K562 (cell line): ENCODE measurements at regions not wholly inside any gene's neighbourhood (a gene's known extent, or its start where the extent isn't known, plus 50 kb on each side); places are given as distances from the start of the nearest gene placed in this dataset.

Experiments
- ATAC-seq: fragments of 200-7000 bp; cut with Tn5 transposase; 3 replicates; pipeline ENCODE4 v1.9.1; 2020; ENCODE audit warnings: moderate library complexity
- BruUV-seq: library from RNA; stranded (reverse); fragments of 400-500 nt; replicated peaks from 2 replicates; lab custom pipeline; 2021; lab: Mats Ljungman, UMichigan
- CTCF ChIA-PET: fragments of 300-600 bp; formaldehyde crosslinking; extraction: SDS; loops from one replicate; lab custom pipeline; 2021; ENCODE audit warnings: low intra/inter-chr PET ratio; lab: Yijun Ruan, JAX
- POLR2A ChIA-PET: fragments of 300-600, 350-650 bp; sonication (Branson Sonifier 250); formaldehyde crosslinking; extraction: SDS; loops from one replicate; lab custom pipeline; 2021; ENCODE audit warnings: antibody characterized with exemption, inconsistent platforms; lab: Yijun Ruan, JAX
- DNase-seq, 4 experiments: peaks; one replicate each; pipeline versions ENCODE4 v3.0.0 to v3.0.0-alpha.2; 2011 to 2018; ENCODE audit warnings: low spot score in 3 of 4, mixed read lengths in 3 of 4; ENCODE audit errors: extremely low read depth in 1 of 4
- FAIRE-seq: peaks from 2 replicates; lab custom pipeline; 2011; peaks lifted over from hg19 to GRCh38; lab: Jason Lieb, UNC
- H2AFZ ChIP-seq: 2 replicates; pipeline ENCODE4 v1.6.0; 2011; ENCODE audit warnings: low read depth, low read length, control low read depth, inconsistent platforms
- H3K27ac ChIP-seq: fragments of 200-600 bp; 3 replicates; pipeline ENCODE4 v1.8.0; 2011; ENCODE audit warnings: low read depth, mild to moderate bottlenecking, control low read depth, inconsistent platforms, low read length, moderate library complexity, mixed read lengths; ENCODE audit errors: extremely low read depth
- H3K27me3 ChIP-seq, 2 experiments: fragments of 300-600 bp in 1 of 2; 2 replicates in 1 of 2; 3 replicates in 1 of 2; pipeline versions ENCODE4 v1.6.0 to v1.8.0; 2011; ENCODE audit warnings: inconsistent platforms in 2 of 2, low read length in 2 of 2, mild to moderate bottlenecking in 1 of 2, mixed read lengths in 1 of 2, moderate library complexity in 1 of 2; ENCODE audit not compliant: control insufficient read depth in 2 of 2, insufficient read depth in 2 of 2
- H3K36me3 ChIP-seq: fragments of 300-600 bp; 3 replicates; pipeline ENCODE4 v1.8.0; 2011; ENCODE audit warnings: mild to moderate bottlenecking, low read length, inconsistent platforms; ENCODE audit not compliant: control insufficient read depth, insufficient read depth
- H3K4me1 ChIP-seq, 2 experiments: fragments of 200-600 bp in 1 of 2; replicated peaks in 1 of 2; 2 replicates in 1 of 2; 3 replicates in 1 of 2; pipeline versions ENCODE4 v1.5.1 to v1.8.0; 2011; ENCODE audit warnings: inconsistent platforms in 2 of 2, low read length in 2 of 2, mild to moderate bottlenecking in 1 of 2, mixed read lengths in 1 of 2, moderate library complexity in 1 of 2; ENCODE audit not compliant: control insufficient read depth in 2 of 2, insufficient read depth in 2 of 2
- H3K4me2 ChIP-seq: 2 replicates; pipeline ENCODE4 v1.6.1; 2011; ENCODE audit warnings: low read length, control low read depth, inconsistent platforms, mixed read lengths; ENCODE audit not compliant: insufficient read depth
- H3K4me3 ChIP-seq: fragments of 200-600 bp; sonication (generic), shearing (Covaris generic); 2 replicates; pipeline ENCODE4 v1.5.1; 2016; ENCODE audit warnings: control low read depth, inconsistent platforms
- H3K79me2 ChIP-seq: fragments of 200-600 bp; 3 replicates; pipeline ENCODE4 v1.8.0; 2011; ENCODE audit warnings: low read length, inconsistent platforms; ENCODE audit not compliant: control insufficient read depth, insufficient read depth
- H3K9ac ChIP-seq, 2 experiments: 2 replicates each; pipeline versions ENCODE4 v1.6.0 to v1.6.1; 2011; ENCODE audit warnings: low read depth in 2 of 2, low read length in 2 of 2, control low read depth in 1 of 2, inconsistent platforms in 1 of 2, mild to moderate bottlenecking in 1 of 2, mixed read lengths in 1 of 2; ENCODE audit not compliant: insufficient read depth in 1 of 2
- H3K9me1 ChIP-seq: one replicate; pipeline ENCODE4 v1.6.0; 2011; ENCODE audit warnings: inconsistent platforms, mild to moderate bottlenecking, low read length, moderate library complexity; ENCODE audit not compliant: control insufficient read depth, insufficient read depth
- H3K9me3 ChIP-seq: replicated peaks from 2 replicates; pipeline ENCODE4 v1.5.1; 2011; ENCODE audit warnings: low read depth, low read length, inconsistent platforms; ENCODE audit not compliant: control insufficient read depth, insufficient read depth
- H4K20me1 ChIP-seq: replicated peaks from 2 replicates; pipeline ENCODE4 v1.6.1; 2011; ENCODE audit warnings: low read length, inconsistent platforms, mixed read lengths; ENCODE audit not compliant: control insufficient read depth, insufficient read depth
- CBFB ChIP-seq: sonication (generic); formaldehyde crosslinking; IDR thresholded peaks from 2 replicates; pipeline ENCODE4 v1.4.0; 2020; ENCODE audit warnings: mild to moderate bottlenecking, missing genetic modification reagents
- CBX2 ChIP-seq: fragments of 200-600 bp; sonication (generic); IDR thresholded peaks from one replicate; pipeline ENCODE4 v1.6.1; 2012; ENCODE audit warnings: mild to moderate bottlenecking, low read length, inconsistent platforms; ENCODE audit not compliant: insufficient read depth, poor library complexity, severe bottlenecking
- FOSL1 ChIP-seq: fragments of 200-800 bp; sonication (Bioruptor generic); conservative IDR thresholded peaks from 2 replicates; pipeline ENCODE4 v1.6.1; 2016; ENCODE audit warnings: missing genetic modification characterization, missing compliant biosample characterization
- FOXA3 ChIP-seq, 2 experiments: fragments of 450-650 bp in 1 of 2; sonication (generic) in 1 of 2; formaldehyde crosslinking; IDR thresholded peaks in 1 of 2; conservative IDR thresholded peaks in 1 of 2; 2 replicates each; pipeline versions ENCODE4 v1.4.0 to v1.8.0; 2020 to 2022; ENCODE audit warnings: mild to moderate bottlenecking in 2 of 2, missing genetic modification reagents in 1 of 2
- HDAC8 ChIP-seq: fragments of 450-650 bp; IDR thresholded peaks from 2 replicates; pipeline ENCODE4 v1.6.1; 2016; ENCODE audit warnings: mild to moderate bottlenecking, missing genetic modification characterization, moderate library complexity, missing compliant biosample characterization
- MEF2A ChIP-seq: IDR thresholded peaks from 2 replicates; pipeline ENCODE4 v1.6.1; 2011; ENCODE audit warnings: low read depth, mild to moderate bottlenecking, low read length, moderate library complexity; ENCODE audit not compliant: control insufficient read depth
- NRF1 ChIP-seq, 2 experiments: fragments of 450-650 bp; IDR thresholded peaks in 1 of 2; conservative IDR thresholded peaks in 1 of 2; 2 replicates each; pipeline ENCODE4 v1.6.1; 2014; ENCODE audit warnings: mild to moderate bottlenecking in 2 of 2
- POLR2AphosphoS2 ChIP-seq: IDR thresholded peaks from 2 replicates; pipeline ENCODE4 v1.6.1; 2012; ENCODE audit warnings: low read length, improper control_type of control experiment
- ZNF143 ChIP-seq: sonication (generic); formaldehyde crosslinking; IDR thresholded peaks from 2 replicates; pipeline ENCODE4 v1.9.0; 2022; ENCODE audit warnings: mild to moderate bottlenecking, missing genetic modification reagents
- ZNF197 ChIP-seq: fragments of 200-800 bp; sonication (Bioruptor generic); IDR thresholded peaks from 2 replicates; pipeline ENCODE4 v1.6.1; 2016; ENCODE audit warnings: low read depth, missing genetic modification characterization, missing compliant biosample characterization
- WGBS: fragments of 100-300 bp; shearing (Covaris generic); methylation state at CpG from one replicate; pipeline ENCODE4 v1.1.6; 2016; ENCODE audit warnings: low coverage, mixed read lengths; ENCODE audit not compliant: insufficient coverage; ENCODE audit errors: missing lambda C conversion rate; 5-methylcytosine and 5-hydroxymethylcytosine counted together
- in situ Hi-C: fragments of 300-500 bp; cut with MboI; formaldehyde crosslinking; loops from 4 replicates; pipeline ENCODE4 v1.15.0; 2018; ENCODE audit warnings: inconsistent platforms, mixed read lengths
- intact Hi-C: fragments of 100-400 bp; cut with micrococcal nuclease; formaldehyde crosslinking; loops from 2 replicates; pipeline ENCODE4 v1.14.2; 2022
- TF ChIP-seq, protein P1 (sequence below): fragments of 250-450 bp; sonication (Bioruptor Pico); IDR thresholded peaks from 2 replicates; pipeline ENCODE4 v1.4.0; 2020; ENCODE audit warnings: mild to moderate bottlenecking, moderate library complexity
- TF ChIP-seq, protein P2 (sequence below): fragments of 450-650 bp; formaldehyde crosslinking; IDR thresholded peaks from 2 replicates; pipeline ENCODE4 v1.4.0; 2020; ENCODE audit warnings: mild to moderate bottlenecking, mixed read lengths
- TF ChIP-seq, protein P3 (sequence below), 2 experiments: fragments of 150-350 bp in 1 of 2; IDR thresholded peaks; 2 replicates each; pipeline ENCODE4 v1.6.1; 2012 to 2016; ENCODE audit warnings: low read depth in 2 of 2, low read length in 2 of 2, mild to moderate bottlenecking in 1 of 2, moderate library complexity in 1 of 2

DNA sequence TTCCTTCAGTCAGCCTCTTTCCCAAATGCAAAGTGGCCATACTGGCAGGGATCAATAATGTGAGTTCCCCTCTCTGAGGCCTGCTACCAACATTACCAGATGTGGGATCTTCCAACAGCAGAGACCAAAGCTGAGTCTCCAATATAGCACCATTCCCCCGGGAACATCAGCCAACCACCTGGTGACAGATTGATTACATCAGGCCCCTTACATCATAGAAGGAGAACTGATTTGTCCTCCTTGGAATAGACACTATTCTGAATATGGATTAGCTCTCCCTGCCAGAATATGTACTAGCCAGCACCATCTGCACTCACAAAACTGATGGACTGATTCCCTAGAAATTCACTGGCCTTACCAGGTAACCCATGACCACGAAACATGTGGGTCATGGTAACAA, 61.9 kb upstream of the CARMIL1 start (continued):
- TF ChIP-seq CBX2, result no peak
- no peak for TF ChIP-seq FOXA3 (CRISPR knock-in tag; conservative IDR thresholded peaks at IDR 0.05 in 1 of 2, IDR thresholded peaks at IDR 0.05 in 1 of 2)
- TF ChIP-seq ZNF197 (CRISPR knock-in tag), result no peak
- TF ChIP-seq FOSL1 (tag), result no peak

DNA sequence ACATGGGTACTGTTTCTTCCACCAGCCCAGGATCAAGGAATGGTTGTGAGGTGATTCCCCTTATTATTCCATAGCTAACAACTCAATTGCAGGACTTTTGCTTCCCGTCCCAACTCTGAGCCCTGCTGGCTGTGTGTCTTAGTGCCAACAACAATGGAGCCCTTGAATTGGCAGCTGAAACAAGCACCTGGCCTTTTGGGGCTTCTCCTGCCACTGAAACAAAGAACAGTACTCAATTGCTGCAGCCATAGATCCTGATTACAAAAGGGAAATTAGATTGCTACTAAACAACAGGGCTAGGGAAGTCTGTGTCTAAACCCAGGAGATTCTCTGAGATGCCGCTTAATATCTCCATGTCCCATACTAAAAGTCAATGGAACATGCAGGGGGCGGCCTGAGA, 61.3 kb upstream of the CARMIL1 start:
- DNase-seq, result no peak
- BruUV-seq, result no TSS peak
- TF ChIP-seq, protein P1, sequence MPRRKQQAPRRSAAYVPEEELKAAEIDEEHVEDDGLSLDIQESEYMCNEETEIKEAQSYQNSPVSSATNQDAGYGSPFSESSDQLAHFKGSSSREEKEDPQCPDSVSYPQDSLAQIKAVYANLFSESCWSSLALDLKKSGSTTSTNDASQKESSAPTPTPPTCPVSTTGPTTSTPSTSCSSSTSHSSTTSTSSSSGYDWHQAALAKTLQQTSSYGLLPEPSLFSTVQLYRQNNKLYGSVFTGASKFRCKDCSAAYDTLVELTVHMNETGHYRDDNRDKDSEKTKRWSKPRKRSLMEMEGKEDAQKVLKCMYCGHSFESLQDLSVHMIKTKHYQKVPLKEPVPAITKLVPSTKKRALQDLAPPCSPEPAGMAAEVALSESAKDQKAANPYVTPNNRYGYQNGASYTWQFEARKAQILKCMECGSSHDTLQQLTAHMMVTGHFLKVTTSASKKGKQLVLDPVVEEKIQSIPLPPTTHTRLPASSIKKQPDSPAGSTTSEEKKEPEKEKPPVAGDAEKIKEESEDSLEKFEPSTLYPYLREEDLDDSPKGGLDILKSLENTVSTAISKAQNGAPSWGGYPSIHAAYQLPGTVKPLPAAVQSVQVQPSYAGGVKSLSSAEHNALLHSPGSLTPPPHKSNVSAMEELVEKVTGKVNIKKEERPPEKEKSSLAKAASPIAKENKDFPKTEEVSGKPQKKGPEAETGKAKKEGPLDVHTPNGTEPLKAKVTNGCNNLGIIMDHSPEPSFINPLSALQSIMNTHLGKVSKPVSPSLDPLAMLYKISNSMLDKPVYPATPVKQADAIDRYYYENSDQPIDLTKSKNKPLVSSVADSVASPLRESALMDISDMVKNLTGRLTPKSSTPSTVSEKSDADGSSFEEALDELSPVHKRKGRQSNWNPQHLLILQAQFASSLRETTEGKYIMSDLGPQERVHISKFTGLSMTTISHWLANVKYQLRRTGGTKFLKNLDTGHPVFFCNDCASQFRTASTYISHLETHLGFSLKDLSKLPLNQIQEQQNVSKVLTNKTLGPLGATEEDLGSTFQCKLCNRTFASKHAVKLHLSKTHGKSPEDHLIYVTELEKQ (CRISPR knock-in tag), result no peak
- no peak for TF ChIP-seq MEF2A
- TF ChIP-seq ZNF143 (CRISPR knock-in tag), result no peak
- TF ChIP-seq, protein P2, sequence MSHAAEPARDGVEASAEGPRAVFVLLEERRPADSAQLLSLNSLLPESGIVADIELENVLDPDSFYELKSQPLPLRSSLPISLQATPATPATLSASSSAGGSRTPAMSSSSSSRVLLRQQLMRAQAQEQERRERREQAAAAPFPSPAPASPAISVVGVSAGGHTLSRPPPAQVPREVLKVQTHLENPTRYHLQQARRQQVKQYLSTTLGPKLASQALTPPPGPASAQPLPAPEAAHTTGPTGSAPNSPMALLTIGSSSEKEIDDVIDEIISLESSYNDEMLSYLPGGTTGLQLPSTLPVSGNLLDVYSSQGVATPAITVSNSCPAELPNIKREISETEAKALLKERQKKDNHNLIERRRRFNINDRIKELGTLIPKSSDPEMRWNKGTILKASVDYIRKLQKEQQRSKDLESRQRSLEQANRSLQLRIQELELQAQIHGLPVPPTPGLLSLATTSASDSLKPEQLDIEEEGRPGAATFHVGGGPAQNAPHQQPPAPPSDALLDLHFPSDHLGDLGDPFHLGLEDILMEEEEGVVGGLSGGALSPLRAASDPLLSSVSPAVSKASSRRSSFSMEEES (CRISPR knock-in tag), result no peak
- no peak for TF ChIP-seq NRF1 (conservative IDR thresholded peaks at IDR 0.05 in 1 of 2, IDR thresholded peaks at IDR 0.05 in 1 of 2)
- no peak for TF ChIP-seq CBFB
- no peak for TF ChIP-seq HDAC8 (tag)
- TF ChIP-seq POLR2AphosphoS2, result no peak
- TF ChIP-seq, protein P3, sequence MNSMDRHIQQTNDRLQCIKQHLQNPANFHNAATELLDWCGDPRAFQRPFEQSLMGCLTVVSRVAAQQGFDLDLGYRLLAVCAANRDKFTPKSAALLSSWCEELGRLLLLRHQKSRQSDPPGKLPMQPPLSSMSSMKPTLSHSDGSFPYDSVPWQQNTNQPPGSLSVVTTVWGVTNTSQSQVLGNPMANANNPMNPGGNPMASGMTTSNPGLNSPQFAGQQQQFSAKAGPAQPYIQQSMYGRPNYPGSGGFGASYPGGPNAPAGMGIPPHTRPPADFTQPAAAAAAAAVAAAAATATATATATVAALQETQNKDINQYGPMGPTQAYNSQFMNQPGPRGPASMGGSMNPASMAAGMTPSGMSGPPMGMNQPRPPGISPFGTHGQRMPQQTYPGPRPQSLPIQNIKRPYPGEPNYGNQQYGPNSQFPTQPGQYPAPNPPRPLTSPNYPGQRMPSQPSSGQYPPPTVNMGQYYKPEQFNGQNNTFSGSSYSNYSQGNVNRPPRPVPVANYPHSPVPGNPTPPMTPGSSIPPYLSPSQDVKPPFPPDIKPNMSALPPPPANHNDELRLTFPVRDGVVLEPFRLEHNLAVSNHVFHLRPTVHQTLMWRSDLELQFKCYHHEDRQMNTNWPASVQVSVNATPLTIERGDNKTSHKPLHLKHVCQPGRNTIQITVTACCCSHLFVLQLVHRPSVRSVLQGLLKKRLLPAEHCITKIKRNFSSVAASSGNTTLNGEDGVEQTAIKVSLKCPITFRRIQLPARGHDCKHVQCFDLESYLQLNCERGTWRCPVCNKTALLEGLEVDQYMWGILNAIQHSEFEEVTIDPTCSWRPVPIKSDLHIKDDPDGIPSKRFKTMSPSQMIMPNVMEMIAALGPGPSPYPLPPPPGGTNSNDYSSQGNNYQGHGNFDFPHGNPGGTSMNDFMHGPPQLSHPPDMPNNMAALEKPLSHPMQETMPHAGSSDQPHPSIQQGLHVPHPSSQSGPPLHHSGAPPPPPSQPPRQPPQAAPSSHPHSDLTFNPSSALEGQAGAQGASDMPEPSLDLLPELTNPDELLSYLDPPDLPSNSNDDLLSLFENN (IDR thresholded peaks at IDR 0.05; ENCODE audit: low read depth in 2 of 2, low read length in 2 of 2), result no peak

More for the DNA sequence above, 61.3 kb upstream of the CARMIL1 start:
- intact Hi-C loops (no loop called here), in situ Hi-C loops (no loop called here)
- Histone ChIP-seq H3K79me2 (no peaks in the 10 kb centered on the region), H3K9ac (no peak overlapping the region), H4K20me1 (no peaks in the 10 kb centered on the region), H3K4me3 (no peak overlapping the region), H3K27ac (no peak overlapping the region), H3K27me3 (peaks cover 0 to 15% of the 10 kb centered on the region in 2 experiments; a peak in 3 of 5 replicates), H3K4me1 (peaks cover 0 to 5% of the 10 kb centered on the region in 2 experiments; a peak in 1 of 5 replicates), H3K4me2 (no peak overlapping the region), H3K9me3 (no peaks in the 10 kb centered on the region), H3K36me3 (no peaks in the 10 kb centered on the region), H2AFZ (no peak overlapping the region), H3K9me1 (no peaks in the 10 kb centered on the region)
- ChIA-PET CTCF (no interaction called here), POLR2A (interaction anchor here (0.6 to 0.9 kb wide), 2 partner anchors 61 to 569 kb away, joined by 3 to 5 read pairs; no protein-coding TSS in a partner anchor)
- ATAC-seq (no peak), FAIRE-seq (no peak)
- WGBS, result 7% methylated on average over 3 of the region's 3 CpGs
